ENCODE measurements at regions not wholly inside any gene's neighbourhood (a gene's known extent, or its start where the extent isn't known, plus 50 kb on each side); places are given as distances from the start of the nearest gene placed in this dataset.
"Not testable (repeated sequence)": the region's sequence is repeated elsewhere in the genome, so short reads cannot be mapped to it uniquely, and the experiment has no call there.

DNA sequence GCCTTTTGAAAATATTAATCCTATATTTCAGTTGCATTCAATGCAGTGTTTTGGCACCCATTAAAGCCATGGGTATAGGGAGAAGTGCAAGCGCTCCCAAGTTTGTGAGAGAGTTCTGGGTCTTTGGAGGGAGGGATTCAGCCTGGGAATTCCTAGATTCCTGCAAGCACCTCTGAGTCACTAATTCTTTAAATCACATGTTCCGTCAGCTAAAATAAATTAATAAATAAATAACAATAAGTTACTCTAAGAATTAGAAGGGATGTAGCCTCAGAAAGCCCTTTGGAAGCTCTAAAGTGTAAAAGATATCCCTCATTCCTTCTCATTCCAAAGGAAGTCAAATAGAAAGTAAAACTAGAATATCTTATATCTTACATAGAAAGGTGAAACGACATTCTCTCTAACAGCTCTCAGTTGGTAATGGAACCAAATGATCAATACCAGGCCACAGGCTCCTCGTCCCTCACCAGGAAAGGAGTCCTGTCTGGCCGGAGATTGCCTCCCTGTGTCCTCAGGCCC, 222.4 kb upstream of the RBBP8 start:
- H3K27ac ChIP-seq = peak overlapping the region in 16 of 21 experiments; percentile 5 to 81 (median 54)
- peak overlapping the region in 3 of 7 experiments; percentile 20 to 37 (median 21) for H3K4me3 ChIP-seq

- Histone ChIP-seq H3K27ac (peak overlapping the region in 17 of 21 experiments; percentile 1 to 81 (median 51)), H3K4me3 (peak overlapping the region in 3 of 7 experiments; percentile 20 to 37 (median 21))
Observed at GRCh38 chr18:22711192-22711685, 221.9 kb upstream of the RBBP8 start.

- no peak overlapping the region for H3K4me3 ChIP-seq
- no peak overlapping the region for H3K27ac ChIP-seq
Observed at GRCh38 chr18:22713511-22713910, 219.6 kb upstream of the RBBP8 start.

DNA sequence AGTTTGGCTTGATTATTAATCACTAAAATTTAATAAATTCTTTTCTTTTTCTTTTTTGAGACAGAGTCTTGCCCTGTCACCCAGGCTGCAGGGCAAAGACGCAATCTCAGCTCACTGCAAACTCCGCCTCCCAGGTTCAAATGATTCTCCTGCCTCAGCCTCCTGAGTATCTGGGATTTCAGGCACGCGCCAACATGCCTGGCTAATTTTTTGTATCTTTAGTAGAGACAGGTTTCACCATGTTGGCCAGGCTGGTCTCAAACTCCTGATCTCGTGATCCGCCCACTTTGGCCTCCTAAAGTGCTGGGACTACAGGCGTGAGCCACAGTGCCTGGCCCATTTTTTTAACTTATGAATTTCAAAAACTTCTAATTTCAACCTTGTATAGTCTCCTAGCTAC, 215.6 kb upstream of the RBBP8 start:
- not testable (repeated sequence) for H3K27ac ChIP-seq, H3K4me3 ChIP-seq

- no peak overlapping the region for H3K27ac ChIP-seq
- H3K4me3 ChIP-seq = no peak overlapping the region
Observed at GRCh38 chr18:22723221-22723620, 209.9 kb upstream of the RBBP8 start.

GRCh38 chr18:22723773-22724172, 209.4 kb upstream of the RBBP8 start:
- no peak overlapping the region for H3K4me3 ChIP-seq
- no peak overlapping the region for H3K27ac ChIP-seq

- no peak overlapping the region for H3K4me3 ChIP-seq
- no peak overlapping the region for H3K27ac ChIP-seq
Observed at GRCh38 chr18:22726469-22726868, 206.7 kb upstream of the RBBP8 start.

DNA sequence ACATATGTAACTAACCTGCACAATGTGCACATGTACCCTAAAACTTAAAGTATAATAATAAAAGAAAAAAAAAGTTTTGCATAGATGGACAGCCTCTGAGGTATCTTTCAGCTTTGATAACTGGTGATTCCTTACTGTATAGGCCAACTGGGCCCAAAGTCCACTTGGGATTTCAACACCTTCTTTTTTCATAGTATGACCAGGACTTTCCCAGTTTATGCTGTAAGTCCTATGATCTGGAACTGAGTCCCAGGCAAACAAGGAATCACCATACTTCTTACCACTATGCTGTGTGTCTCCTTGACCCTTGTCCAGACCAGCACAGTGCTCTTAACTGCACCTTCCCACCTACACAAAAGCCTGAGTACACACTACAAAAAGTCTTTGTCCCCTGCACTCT, 205.1 kb upstream of the RBBP8 start:
- H3K4me3 ChIP-seq = no peak overlapping the region
- H3K27ac ChIP-seq = no peak overlapping the region

DNA sequence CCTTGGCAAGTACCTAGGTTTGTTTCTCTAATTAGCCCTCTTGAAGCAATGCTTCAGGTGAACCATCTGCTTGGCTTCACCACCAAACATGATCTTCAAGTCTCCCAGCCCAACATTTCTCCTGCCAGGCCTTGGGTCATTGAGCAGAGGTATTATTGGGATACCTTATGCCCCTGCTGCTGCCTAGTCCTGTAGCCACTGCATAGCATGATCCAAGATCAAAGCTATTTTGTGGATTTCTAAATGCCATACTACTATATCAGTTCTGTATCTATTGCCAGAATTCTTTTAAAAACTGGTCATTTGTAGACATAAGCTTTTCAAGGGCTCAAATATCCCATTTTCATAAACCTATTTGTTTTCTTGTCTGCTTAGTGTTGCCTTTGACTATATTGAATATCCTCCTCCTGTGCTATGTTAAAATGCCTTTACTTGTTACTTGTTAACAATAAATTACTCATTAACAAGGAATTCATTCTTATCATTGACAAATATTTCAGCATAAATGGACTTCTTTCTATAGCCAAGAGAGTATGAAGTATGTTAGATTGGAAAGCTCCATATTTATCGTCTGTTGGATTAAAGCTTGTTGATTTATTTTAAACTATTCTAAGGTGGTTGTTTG, 204.5 kb upstream of the RBBP8 start:
- Histone ChIP-seq H3K27ac (no peak overlapping the region), H3K4me3 (no peak overlapping the region)

DNA sequence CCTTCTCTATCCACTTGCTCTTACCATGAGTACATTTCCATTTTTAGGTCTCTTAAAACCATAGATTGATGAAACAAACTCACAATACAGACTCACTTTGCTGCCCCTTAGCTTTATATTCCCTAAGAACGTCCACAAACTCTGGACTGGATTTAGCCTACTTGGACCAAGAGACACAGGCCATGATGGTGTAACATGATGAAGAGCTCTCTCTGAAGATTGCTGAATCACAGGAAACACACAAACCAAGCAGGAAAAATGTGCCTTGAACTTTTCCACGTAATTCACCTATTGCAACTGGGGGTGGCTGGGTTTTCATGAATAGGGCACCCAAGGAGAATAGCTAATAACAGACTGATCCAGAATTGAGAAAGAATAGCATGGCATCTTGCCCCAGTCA, 201.7 kb upstream of the RBBP8 start:
- H3K27ac ChIP-seq = no peak overlapping the region
- no peak overlapping the region for H3K4me3 ChIP-seq

GRCh38 chr18:22734105-22734661, 198.9 kb upstream of the RBBP8 start:
- H3K27ac ChIP-seq = peak overlapping the region in 2 of 21 experiments; percentile 75 to 80
- H3K4me3 ChIP-seq = no peak overlapping the region

GRCh38 chr18:22734791-22735627, 198.1 kb upstream of the RBBP8 start:
- Histone ChIP-seq H3K27ac (peak overlapping the region in 1 of 21 experiments; percentile 45), H3K4me3 (no peak overlapping the region)

GRCh38 chr18:22737054-22737453, 196.1 kb upstream of the RBBP8 start:
- no peak overlapping the region for H3K27ac ChIP-seq
- H3K4me3 ChIP-seq = no peak overlapping the region

DNA sequence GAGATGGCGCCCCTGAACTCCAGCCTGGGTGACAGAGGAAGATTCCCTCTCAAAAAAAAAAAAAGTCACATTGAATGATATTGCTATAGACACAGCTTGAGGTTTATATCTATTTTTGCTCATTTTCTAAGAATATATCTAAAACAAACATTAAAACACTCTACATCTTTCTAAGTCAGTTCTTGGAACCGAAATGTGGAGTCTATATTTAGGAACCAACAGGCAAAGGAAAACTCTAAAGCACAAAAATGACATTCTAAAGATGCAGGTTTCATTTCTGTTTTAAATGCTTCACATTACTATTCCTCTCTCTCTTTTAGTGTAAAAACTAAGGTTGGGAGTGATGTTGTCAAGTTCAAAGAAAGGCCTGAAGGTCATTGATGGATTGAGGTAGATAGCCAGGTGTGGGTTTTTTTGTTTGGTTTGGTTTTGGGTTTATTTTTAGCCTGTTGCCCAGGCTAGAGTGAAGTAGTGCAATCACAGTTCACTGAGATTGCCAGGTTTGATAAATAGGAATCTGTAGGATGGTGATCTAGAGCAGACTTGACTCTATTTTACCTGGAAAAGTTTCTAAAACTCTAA, 194.0 kb upstream of the RBBP8 start:
- Histone ChIP-seq H3K4me3 (no peak overlapping the region), H3K27ac (no peak overlapping the region)

DNA sequence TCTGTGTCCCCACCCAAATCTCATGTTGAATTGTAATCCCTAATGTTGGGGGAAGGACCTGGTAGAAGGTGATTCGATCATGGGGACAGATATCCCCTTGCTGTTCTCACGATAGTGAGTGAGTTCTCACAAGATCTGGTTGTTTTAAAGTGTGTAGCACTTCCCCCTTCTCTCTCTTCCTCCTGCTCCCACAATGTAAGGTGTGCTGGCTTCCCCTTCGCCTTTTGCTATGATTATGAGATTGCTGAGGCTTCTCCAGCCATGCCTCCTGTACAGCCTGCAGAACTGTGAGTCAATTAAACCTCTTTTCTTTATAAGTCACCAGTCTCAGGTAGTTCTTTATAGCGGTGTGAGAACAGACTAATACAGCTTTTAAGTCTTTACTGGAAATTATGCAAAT, 193.3 kb upstream of the RBBP8 start:
- Histone ChIP-seq H3K4me3 (no peak overlapping the region), H3K27ac (no peak overlapping the region)

GRCh38 chr18:22741318-22741717, 191.8 kb upstream of the RBBP8 start:
- Histone ChIP-seq H3K27ac (no peak overlapping the region), H3K4me3 (no peak overlapping the region)

GRCh38 chr18:22742409-22742808, 190.7 kb upstream of the RBBP8 start:
- no peak overlapping the region for H3K4me3 ChIP-seq
- no peak overlapping the region for H3K27ac ChIP-seq

DNA sequence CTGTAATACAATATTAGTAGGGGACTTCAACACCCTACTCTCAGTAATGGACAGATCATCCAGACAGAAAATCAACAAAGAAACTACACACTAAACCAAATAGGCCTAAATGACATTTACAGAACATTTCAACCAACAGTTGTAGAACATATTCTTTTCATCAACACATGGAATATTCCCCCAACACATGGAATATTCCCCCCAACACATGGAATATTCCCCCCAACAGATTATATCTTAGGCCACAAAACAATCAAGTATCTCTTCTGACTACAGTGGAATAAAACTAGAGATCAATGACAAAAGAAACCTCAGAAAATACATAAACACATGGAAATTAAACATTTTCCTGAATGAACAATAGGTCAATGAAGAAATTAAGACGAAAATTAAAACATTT, 187.2 kb upstream of the RBBP8 start:
- no peak overlapping the region for H3K4me3 ChIP-seq
- H3K27ac ChIP-seq = no peak overlapping the region

DNA sequence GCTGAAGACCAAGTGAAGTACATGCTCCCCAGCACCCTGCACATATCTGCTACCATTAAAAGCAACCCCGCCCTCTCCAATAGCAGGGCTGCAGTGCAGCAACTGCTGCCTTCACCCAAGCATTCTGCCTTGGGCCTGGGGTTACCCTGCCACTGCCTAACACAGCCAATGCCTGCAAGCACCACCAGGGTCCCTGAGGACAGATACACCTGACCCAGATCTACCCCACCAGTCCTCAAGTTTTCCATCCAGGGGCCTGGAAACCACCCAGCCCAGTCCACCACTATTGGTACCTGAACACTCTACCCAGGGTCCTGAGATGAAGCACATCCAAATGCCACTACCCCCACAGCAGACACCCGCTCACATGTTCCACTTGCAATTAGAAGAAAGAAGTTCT, 181.1 kb upstream of the RBBP8 start:
- H3K27ac ChIP-seq = no peak overlapping the region
- no peak overlapping the region for H3K4me3 ChIP-seq

DNA sequence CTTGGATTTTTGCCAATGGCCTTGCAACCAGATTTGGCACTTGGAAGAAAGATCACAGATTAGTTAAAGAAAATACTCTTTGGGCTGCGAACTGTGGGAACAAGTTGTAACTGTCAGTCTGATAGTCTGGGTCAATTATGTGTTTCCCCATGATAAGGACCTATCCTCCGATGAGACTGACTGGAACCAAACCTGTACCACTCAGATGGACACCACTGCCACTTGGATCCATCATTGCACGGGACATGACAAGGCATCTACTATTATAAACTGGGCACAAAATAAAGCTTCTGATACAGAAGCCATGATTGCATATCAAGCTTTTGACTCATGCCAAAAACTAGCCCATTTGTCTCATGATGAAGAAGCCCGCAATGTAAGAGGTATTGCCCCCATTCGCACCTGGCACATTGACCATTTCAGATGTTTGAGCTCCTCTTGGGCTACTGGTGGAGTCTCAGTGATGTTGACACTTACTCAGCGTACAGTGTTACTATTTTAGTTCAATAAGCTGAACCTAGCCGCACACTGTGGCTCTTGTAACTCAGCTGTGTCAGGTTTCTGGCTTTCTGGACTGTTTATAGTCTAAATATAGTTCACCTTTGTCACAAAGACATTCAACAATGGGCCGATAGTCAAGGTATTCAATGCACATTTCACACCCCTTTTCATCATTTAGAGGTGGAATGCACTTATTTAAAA, 179.8 kb upstream of the RBBP8 start:
- Histone ChIP-seq H3K4me3 (no peak overlapping the region), H3K27ac (no peak overlapping the region)

Data from skin epidermis (tissue), 12 donors.